SU-DHL-6 (cell line): ENCODE measurements at regions not wholly inside any gene's neighbourhood (a gene's known extent, or its start where the extent isn't known, plus 50 kb on each side); places are given as distances from the start of the nearest gene placed in this dataset.

ENCODE experiments used
- H2AFZ ChIP-seq: fragments of 200-600 bp; sonication (generic); 2 replicates; pipeline ENCODE4 v1.6.1; 2014; ENCODE audit warnings: low read depth, mild to moderate bottlenecking, moderate library complexity, mixed read lengths, antibody characterized with exemption, low read length; ENCODE audit not compliant: severe bottlenecking
- H3F3A ChIP-seq: fragments of 200-600 bp; shearing (Covaris generic); 2 replicates; pipeline ENCODE4 v1.6.0; 2016; ENCODE audit warnings: antibody characterized with exemption, mild to moderate bottlenecking; ENCODE audit not compliant: insufficient read depth
- H3K27ac ChIP-seq: fragments of 200-600 bp; sonication (generic); 2 replicates; pipeline ENCODE4 v1.5.1; 2016; ENCODE audit warnings: low read depth, mild to moderate bottlenecking, low read length, moderate library complexity, mixed read lengths
- H3K27me3 ChIP-seq: fragments of 200-600 bp; sonication (generic), shearing (Covaris generic); 2 replicates; pipeline ENCODE4 v1.6.0; 2014; ENCODE audit warnings: mild to moderate bottlenecking, low read length
- H3K36me3 ChIP-seq: fragments of 200-600 bp; sonication (generic); 2 replicates; pipeline ENCODE4 v1.6.1; 2014; ENCODE audit warnings: mild to moderate bottlenecking, low read length, mixed read lengths
- H3K4me2 ChIP-seq: fragments of 300-600, 200-600 bp; shearing (Covaris generic), sonication (generic); 2 replicates; pipeline ENCODE4 v1.6.0; 2014; ENCODE audit warnings: low read length, low read depth, mild to moderate bottlenecking; ENCODE audit not compliant: poor library complexity, severe bottlenecking
- H3K4me3 ChIP-seq: fragments of 200-600 bp; sonication (generic); 2 replicates; pipeline ENCODE4 v1.5.1; 2014; ENCODE audit warnings: antibody characterized with exemption, low read length, mild to moderate bottlenecking, mixed read lengths; ENCODE audit not compliant: insufficient read depth, poor library complexity, severe bottlenecking
- H3K79me2 ChIP-seq: fragments of 200-600 bp; sonication (generic); 2 replicates; pipeline ENCODE4 v1.6.1; 2014; ENCODE audit warnings: mild to moderate bottlenecking, low read length, moderate library complexity; ENCODE audit not compliant: insufficient read depth
- H3K9ac ChIP-seq: fragments of 200-600 bp; sonication (generic); 2 replicates; pipeline ENCODE4 v1.7.0; 2014; ENCODE audit warnings: mild to moderate bottlenecking, low read length
- H3K9me2 ChIP-seq: fragments of 200-600 bp; sonication (generic); replicated peaks from 2 replicates; pipeline ENCODE4 v1.6.1; 2014; ENCODE audit warnings: low read length; ENCODE audit not compliant: insufficient read depth
- H3K9me3 ChIP-seq: fragments of 200-600 bp; sonication (generic); 2 replicates; pipeline ENCODE4 v1.6.1; 2014; ENCODE audit warnings: low read length, mixed read lengths; ENCODE audit not compliant: insufficient read depth
- H4K20me1 ChIP-seq: fragments of 200-600 bp; sonication (generic); 2 replicates; pipeline ENCODE4 v1.6.1; 2014; ENCODE audit warnings: low read depth, mild to moderate bottlenecking, antibody characterized with exemption, low read length, moderate library complexity, mixed read lengths
- CTCF ChIP-seq: fragments of 200-600 bp; sonication (generic); IDR thresholded peaks from one replicate; pipeline ENCODE4 v1.5.1; 2017; ENCODE audit warnings: antibody characterized with exemption, mild to moderate bottlenecking, low read length, moderate library complexity; ENCODE audit not compliant: insufficient read depth, poor library complexity, severe bottlenecking
- EZH2phosphoT487 ChIP-seq: fragments of 200-600 bp; sonication (generic), shearing (Covaris generic); conservative IDR thresholded peaks from 2 replicates; pipeline ENCODE4 v1.6.1; 2018; ENCODE audit warnings: mild to moderate bottlenecking, antibody characterized with exemption, low read length, moderate library complexity, mixed read lengths

DNA sequence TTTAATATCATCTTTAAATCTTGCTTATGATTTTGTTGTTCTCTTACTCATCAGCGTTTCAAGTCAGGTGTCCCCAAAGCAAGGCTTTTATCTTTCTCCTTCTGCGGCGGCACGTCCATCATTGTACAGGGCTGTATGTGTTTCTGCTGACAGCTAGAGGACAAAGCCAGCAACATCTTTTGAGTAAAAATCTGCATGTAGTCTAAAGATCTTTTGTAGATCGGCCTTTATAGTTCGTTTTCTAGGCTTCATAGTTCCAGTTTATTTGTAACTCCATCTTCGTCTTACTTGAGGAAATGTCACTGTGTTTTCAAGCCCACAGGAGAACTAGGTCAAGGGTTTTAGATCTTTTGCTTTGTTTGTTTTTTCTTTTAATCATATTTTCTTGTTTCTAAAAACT is 211.4 kb upstream of the TOPAZ1 start:
- Histone ChIP-seq H4K20me1 (no peaks in the 10 kb centered on the region), H2AFZ (no peak overlapping the region), H3K9me2 (no peaks in the 10 kb centered on the region)

DNA sequence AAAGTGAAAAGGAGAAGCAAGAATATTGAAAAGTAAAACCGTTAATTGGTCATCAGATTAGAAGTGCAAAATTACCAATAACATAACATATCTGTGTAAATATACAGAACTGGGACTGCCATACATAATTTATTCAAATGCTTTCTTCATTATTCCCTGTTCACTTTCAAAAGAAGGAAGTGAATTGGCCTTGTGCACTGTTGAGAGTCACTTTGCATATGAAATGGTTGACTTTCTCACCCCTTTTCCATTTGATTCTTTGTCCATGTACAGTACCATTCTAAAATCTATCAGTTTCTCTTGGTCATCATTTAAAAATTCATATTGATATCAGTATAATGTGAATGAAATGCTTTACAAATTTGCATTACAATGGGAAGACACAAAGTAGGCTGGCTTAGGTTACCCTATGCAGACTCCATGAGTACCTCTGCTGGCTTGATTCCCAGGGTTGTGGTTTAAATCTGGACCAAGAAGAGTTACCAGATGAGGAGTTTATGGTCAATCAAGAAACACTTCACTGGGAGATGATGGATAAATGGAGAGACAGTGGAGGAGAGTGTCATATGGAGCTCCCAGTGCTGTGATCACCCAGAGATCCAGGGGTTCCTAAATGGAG is 210.9 kb upstream of the TOPAZ1 start:
- no peak overlapping the region for H2AFZ ChIP-seq
- H3K36me3 ChIP-seq = no peaks in the 10 kb centered on the region
- no peaks in the 10 kb centered on the region for H3K9me2 ChIP-seq
- TF ChIP-seq CTCF (no peak), EZH2phosphoT487 (no peak)
- no peak overlapping the region for H3K9ac ChIP-seq
- H3K4me2 ChIP-seq = no peak overlapping the region
- H3K4me3 ChIP-seq = no peak overlapping the region
- no peak overlapping the region for H3K27ac ChIP-seq
- peaks cover 17% of the 10 kb centered on the region for H3K79me2 ChIP-seq
- no peaks in the 10 kb centered on the region for H3K27me3 ChIP-seq
- no peaks in the 10 kb centered on the region for H3K9me3 ChIP-seq
- no peaks in the 10 kb centered on the region for H3F3A ChIP-seq
- no peaks in the 10 kb centered on the region for H4K20me1 ChIP-seq

More for the DNA sequence above, 211.4 kb upstream of the TOPAZ1 start:
- Histone ChIP-seq H3K4me2 (no peak overlapping the region), H3K9me3 (no peaks in the 10 kb centered on the region), H3K27ac (no peak overlapping the region), H3K79me2 (peaks cover 20% of the 10 kb centered on the region), H3K9ac (no peak overlapping the region), H3F3A (no peaks in the 10 kb centered on the region), H3K36me3 (no peaks in the 10 kb centered on the region), H3K27me3 (no peaks in the 10 kb centered on the region), H3K4me3 (no peak overlapping the region)
- no peak for TF ChIP-seq CTCF
- TF ChIP-seq EZH2phosphoT487 = no peak

DNA sequence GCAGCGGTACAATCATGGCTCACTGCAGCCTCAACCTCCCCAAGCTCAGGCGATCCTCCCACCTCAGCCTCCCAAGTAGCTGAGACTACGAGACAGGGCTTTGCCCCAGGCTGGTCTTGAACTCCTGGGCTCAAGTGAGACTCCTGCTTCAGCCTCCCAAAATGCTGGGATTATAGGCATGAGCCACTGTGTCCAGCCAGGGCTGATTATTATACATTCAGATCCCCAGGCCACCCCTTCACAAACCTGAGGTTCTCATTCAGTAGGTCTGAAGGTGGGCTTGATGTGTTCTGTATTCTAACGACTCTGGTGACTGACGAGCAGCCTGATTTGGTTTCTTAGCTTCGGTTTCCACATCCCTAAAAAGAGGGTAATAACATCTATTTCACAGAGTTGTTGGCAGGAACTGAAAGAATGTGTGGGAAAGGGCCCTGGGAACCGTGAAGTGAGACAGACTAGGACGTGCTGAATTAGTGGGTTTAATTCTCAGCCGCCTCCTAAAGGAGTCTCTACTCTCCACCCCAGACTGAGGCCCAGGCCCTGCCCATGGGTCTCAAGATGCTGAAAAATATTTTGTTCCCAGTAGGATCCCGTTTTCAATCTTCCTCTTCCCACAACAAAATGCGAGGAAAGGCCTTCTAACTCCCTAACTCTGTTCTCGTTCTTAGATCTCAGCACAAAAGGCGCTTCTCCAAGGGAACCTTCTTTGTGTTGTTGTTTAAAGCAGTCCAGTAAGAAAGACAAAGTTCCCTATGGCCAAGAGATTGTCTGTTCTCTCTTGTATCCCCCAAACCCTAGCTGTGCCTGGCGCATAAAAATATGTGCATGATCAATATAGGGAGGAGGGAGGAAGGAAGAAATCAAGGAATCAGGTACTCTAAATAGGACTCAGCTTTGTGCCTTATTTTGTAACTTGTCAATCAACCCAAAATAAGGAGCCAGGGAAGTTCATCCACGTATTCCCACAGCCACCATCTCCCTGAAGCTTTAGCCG is 210.0 kb upstream of the TOPAZ1 start:
- Histone ChIP-seq H3F3A (no peaks in the 10 kb centered on the region), H3K9me2 (no peaks in the 10 kb centered on the region), H3K9me3 (no peaks in the 10 kb centered on the region), H3K36me3 (no peaks in the 10 kb centered on the region), H3K27ac (no peak overlapping the region), H3K4me3 (no peak overlapping the region), H3K27me3 (no peaks in the 10 kb centered on the region), H3K9ac (no peak overlapping the region), H4K20me1 (no peaks in the 10 kb centered on the region), H3K4me2 (no peak overlapping the region), H2AFZ (no peak overlapping the region), H3K79me2 (peaks cover 12% of the 10 kb centered on the region)
- no peak for TF ChIP-seq CTCF
- TF ChIP-seq EZH2phosphoT487 = no peak
